ENCODE measurements at regions not wholly inside any gene's neighbourhood (a gene's known extent, or its start where the extent isn't known, plus 50 kb on each side); places are given as distances from the start of the nearest gene placed in this dataset.
"Not testable (repeated sequence)": the region's sequence is repeated elsewhere in the genome, so short reads cannot be mapped to it uniquely, and the experiment has no call there.

DNA sequence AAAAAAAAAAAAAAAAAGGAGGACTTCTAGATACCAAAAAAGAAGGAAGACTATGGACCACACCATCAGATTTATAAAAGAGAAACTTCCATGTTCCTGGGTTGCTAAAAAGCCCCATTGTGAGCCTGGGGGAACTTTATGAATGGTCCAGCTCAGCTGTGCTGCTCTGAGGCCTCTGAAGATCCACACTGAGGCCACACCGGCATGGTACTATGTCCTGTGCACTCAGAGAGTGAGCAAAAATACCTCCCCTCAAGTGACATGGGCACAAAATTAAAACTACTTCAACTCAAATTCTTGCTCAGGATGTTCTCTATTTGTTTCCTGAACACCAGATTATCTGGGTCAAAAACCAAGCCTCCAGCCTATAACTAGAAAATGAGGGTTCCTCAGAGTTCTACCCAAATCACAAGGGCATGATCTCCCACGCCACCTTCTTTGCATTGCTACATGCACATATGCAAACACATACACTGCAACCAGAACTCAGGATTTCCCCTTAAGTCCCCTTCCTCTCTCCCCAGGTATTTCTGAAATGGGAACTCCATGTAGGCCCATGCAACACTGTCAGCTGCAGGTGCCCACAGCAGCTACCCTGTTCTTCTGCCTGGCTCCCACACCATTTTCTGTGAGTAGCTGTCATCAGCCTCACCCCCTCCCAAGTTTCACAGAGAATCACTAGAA, 94.4 kb downstream of the SH3GLB1 start:
- H3K4me3 Mint-ChIP-seq: no peak overlapping the region
- ATAC-seq (ENCODE audit: low read depth): peak; percentile 90

DNA sequence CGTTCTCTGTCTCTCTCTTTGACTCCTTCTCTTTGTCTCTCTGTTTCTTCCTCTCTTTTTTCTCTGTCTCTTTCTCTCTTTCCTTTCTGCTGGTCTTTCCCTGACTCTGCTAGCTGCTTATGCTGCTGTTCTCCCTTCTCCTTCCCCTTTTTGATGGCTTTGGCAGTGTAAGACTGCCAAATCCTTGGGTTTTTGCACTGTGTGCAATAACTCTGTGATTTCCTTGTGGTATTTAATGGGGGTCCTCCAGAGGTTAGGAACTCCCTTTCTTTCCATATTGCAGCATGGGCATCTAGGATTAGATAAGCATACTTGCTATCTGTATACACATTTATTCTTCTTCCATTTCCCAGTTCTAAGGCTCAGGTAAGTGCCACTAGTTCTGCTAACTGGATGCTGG, 99.3 kb downstream of the SH3GLB1 start:
- not testable (repeated sequence) for DNase-seq (ENCODE audit: low spot score in 2 of 2); H3K9me3 Mint-ChIP-seq; H3K36me3 Mint-ChIP-seq; ATAC-seq (ENCODE audit: low read depth); H3K27me3 Mint-ChIP-seq; H3K4me3 Mint-ChIP-seq
- peak overlapping the region; percentile 51 for H3K27ac Mint-ChIP-seq
- H3K4me1 Mint-ChIP-seq: peaks cover 16% of the 10 kb centered on the region

More for the DNA sequence above, 94.4 kb downstream of the SH3GLB1 start:
- Mint-ChIP-seq H3K4me1 (peaks cover 19% of the 10 kb centered on the region), H3K9me3 (no peaks in the 10 kb centered on the region), H3K27me3 (no peaks in the 10 kb centered on the region), H3K36me3 (no peaks in the 10 kb centered on the region), H3K27ac (peak overlapping the region; percentile 60)
- DNase-seq (ENCODE audit: low spot score in 2 of 2): peak in 1 of 2 donors; percentile 13

DNA sequence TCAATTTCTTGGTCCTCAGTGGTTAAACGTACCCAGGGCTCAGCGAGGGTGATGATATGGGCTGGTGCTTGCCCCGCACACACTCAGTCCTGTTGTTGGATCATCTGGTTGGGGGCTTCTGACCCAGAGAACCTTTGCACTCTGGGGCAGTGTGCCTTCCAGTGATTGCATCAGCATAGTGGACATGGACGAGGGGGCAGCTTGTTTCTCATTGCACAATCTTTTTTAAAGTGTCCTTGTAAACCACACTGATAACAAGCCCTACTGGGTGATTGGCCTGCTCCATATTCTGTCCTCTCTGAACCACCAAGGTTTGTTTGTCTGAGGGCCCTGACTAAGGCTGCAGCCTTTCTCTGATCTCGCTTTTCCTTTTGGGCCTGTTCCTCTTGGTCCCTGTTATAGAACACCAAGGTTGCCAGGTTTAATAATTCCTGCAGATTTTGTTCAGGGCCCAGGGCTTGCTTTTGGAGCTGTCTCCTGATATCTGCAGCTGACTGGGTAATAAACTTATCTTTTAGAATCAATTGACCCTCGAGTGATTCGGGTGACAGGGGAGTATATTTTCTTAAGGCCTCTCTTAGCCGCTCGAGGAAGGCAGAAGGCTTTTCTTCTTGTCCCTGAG, 101.6 kb downstream of the SH3GLB1 start:
- not testable (repeated sequence) for H3K4me3 Mint-ChIP-seq; H3K27ac Mint-ChIP-seq; DNase-seq (ENCODE audit: low spot score in 2 of 2); H3K36me3 Mint-ChIP-seq; H3K9me3 Mint-ChIP-seq; H3K27me3 Mint-ChIP-seq; H3K4me1 Mint-ChIP-seq; ATAC-seq (ENCODE audit: low read depth)

DNA sequence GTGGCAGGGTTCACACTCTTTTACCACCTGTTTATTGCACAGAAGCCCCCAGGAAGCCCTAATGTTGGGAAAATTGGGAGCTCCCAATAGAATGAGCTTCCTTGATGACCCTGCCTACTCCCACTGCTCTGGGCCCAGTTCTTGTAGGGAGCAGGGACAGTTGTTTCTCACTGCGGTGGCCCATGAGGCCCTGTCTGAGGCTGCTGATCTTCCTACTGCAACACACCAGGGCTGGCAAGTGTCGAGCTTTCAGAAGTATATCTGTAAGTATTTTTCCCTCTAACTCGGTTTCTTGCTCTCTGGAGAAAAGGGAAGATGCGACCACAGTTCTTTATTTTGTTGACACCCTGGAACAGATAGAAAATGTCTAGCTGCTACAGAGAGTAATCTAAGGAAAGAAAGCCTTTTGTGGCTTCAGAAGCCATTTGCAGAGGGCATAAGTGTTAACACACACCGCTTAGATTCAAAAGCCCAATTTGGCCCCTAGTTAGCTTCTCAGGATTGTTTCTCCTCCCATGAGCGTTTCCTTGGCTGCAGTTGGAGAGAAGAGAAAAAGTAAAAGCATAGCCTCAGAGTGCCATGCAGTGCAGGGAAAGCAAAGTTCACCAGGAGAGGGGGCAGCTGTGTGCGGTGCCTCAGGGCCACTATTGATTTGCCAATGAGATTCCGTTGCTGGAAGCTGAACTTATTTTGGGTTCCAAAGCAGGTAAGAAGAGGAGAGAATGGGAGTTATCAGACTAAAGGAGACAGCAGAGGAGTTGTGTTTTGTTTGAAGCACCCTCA, 102.6 kb downstream of the SELENOF start:
- DNase-seq (ENCODE audit: low spot score in 2 of 2) (no peak), ATAC-seq (ENCODE audit: low read depth) (no peak)
- Mint-ChIP-seq H3K9me3 (no peaks in the 10 kb centered on the region), H3K27ac (no peak overlapping the region), H3K4me1 (no peaks in the 10 kb centered on the region), H3K36me3 (peaks cover 2% of the 10 kb centered on the region), H3K27me3 (peaks cover 3% of the 10 kb centered on the region), H3K4me3 (no peak overlapping the region)

- Mint-ChIP-seq H3K36me3 (peaks cover 2% of the 10 kb centered on the region), H3K4me3 (no peak overlapping the region), H3K27me3 (peaks cover 3% of the 10 kb centered on the region), H3K27ac (no peak overlapping the region), H3K4me1 (peaks cover 4% of the 10 kb centered on the region), H3K9me3 (no peaks in the 10 kb centered on the region)
- ATAC-seq (ENCODE audit: low read depth) (no peak), DNase-seq (ENCODE audit: low spot score in 2 of 2) (no peak)
Observed at GRCh38 chr1:86812286-86812685, 101.6 kb downstream of the SELENOF start.
